Ishikawa (cell line): ENCODE measurements at regions not wholly inside any gene's neighbourhood (a gene's known extent, or its start where the extent isn't known, plus 50 kb on each side); places are given as distances from the start of the nearest gene placed in this dataset.

Experiments used
- CREB1 ChIP-seq: IDR thresholded peaks from 2 replicates; pipeline ENCODE4 v1.6.1; 2012; ENCODE audit warnings: low read depth
- EGR1 ChIP-seq: IDR thresholded peaks from 2 replicates; pipeline ENCODE4 v1.6.1; 2012
- EP300 ChIP-seq: IDR thresholded peaks from 2 replicates; pipeline ENCODE4 v1.6.1; 2012; ENCODE audit warnings: borderline replicate concordance
- MAX ChIP-seq: IDR thresholded peaks from 2 replicates; pipeline ENCODE4 v1.6.1; 2012
- RAD21 ChIP-seq: IDR thresholded peaks from 2 replicates; pipeline ENCODE4 v1.6.1; 2012; ENCODE audit warnings: low read depth
- TAF1 ChIP-seq: IDR thresholded peaks from 2 replicates; pipeline ENCODE4 v1.6.1; 2012; ENCODE audit warnings: low read depth, mild to moderate bottlenecking
- TCF12 ChIP-seq: IDR thresholded peaks from 2 replicates; pipeline ENCODE4 v1.6.1; 2012; ENCODE audit warnings: low read depth
- YY1 ChIP-seq: IDR thresholded peaks from 2 replicates; pipeline ENCODE4 v1.6.1; 2012; ENCODE audit warnings: low read depth

GRCh38 chr15:81526029-81526428 lies 152.0 kb upstream of the TMC3 start:
- no peak for TF ChIP-seq TCF12
- TF ChIP-seq RAD21 = no peak
- TF ChIP-seq EP300 = no peak
- TF ChIP-seq MAX = no peak
- no peak for TF ChIP-seq TAF1
- TF ChIP-seq CREB1 = no peak
- no peak for TF ChIP-seq EGR1
- TF ChIP-seq YY1 = no peak
